ENCODE measurements at regions not wholly inside any gene's neighbourhood (a gene's known extent, or its start where the extent isn't known, plus 50 kb on each side); places are given as distances from the start of the nearest gene placed in this dataset.

DNA sequence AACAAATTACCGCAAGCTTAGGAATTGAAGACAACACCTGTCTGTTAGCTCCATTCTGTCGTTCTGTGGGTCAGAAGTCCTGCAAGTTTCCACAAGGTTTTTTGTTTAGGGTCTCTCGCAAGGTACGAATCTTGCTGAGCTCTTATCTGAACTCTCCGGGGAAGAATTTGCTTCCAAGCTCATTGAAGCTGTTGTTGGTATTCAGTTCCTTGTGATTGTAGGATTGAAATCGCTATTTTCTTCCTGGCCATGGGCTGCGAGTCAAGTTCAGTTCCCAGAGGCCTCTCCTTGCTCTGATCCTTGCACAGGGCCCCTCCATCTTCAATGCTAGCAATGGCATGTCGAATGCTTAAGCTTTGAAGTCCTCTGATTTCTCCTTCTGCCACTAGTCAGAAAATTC, 53.5 kb upstream of the CNTLN start:
- TF ChIP-seq EP300 (conservative IDR thresholded peaks at IDR 0.05; ENCODE audit: poor library complexity, severe bottlenecking) (no peak), POLR2AphosphoS5 (IDR thresholded peaks at IDR 0.05) (no peak), RAD21 (conservative IDR thresholded peaks at IDR 0.05) (no peak), EZH2 (IDR thresholded peaks at IDR 0.05; ENCODE audit: borderline replicate concordance, insufficient read depth, low read length, poor library complexity, severe bottlenecking) (no peak)
- TF ChIP-seq, protein P1, sequence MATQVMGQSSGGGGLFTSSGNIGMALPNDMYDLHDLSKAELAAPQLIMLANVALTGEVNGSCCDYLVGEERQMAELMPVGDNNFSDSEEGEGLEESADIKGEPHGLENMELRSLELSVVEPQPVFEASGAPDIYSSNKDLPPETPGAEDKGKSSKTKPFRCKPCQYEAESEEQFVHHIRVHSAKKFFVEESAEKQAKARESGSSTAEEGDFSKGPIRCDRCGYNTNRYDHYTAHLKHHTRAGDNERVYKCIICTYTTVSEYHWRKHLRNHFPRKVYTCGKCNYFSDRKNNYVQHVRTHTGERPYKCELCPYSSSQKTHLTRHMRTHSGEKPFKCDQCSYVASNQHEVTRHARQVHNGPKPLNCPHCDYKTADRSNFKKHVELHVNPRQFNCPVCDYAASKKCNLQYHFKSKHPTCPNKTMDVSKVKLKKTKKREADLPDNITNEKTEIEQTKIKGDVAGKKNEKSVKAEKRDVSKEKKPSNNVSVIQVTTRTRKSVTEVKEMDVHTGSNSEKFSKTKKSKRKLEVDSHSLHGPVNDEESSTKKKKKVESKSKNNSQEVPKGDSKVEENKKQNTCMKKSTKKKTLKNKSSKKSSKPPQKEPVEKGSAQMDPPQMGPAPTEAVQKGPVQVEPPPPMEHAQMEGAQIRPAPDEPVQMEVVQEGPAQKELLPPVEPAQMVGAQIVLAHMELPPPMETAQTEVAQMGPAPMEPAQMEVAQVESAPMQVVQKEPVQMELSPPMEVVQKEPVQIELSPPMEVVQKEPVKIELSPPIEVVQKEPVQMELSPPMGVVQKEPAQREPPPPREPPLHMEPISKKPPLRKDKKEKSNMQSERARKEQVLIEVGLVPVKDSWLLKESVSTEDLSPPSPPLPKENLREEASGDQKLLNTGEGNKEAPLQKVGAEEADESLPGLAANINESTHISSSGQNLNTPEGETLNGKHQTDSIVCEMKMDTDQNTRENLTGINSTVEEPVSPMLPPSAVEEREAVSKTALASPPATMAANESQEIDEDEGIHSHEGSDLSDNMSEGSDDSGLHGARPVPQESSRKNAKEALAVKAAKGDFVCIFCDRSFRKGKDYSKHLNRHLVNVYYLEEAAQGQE (IDR thresholded peaks at IDR 0.05; ENCODE audit: borderline replicate concordance): no peak
- TF ChIP-seq, protein P2, sequence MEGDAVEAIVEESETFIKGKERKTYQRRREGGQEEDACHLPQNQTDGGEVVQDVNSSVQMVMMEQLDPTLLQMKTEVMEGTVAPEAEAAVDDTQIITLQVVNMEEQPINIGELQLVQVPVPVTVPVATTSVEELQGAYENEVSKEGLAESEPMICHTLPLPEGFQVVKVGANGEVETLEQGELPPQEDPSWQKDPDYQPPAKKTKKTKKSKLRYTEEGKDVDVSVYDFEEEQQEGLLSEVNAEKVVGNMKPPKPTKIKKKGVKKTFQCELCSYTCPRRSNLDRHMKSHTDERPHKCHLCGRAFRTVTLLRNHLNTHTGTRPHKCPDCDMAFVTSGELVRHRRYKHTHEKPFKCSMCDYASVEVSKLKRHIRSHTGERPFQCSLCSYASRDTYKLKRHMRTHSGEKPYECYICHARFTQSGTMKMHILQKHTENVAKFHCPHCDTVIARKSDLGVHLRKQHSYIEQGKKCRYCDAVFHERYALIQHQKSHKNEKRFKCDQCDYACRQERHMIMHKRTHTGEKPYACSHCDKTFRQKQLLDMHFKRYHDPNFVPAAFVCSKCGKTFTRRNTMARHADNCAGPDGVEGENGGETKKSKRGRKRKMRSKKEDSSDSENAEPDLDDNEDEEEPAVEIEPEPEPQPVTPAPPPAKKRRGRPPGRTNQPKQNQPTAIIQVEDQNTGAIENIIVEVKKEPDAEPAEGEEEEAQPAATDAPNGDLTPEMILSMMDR (IDR thresholded peaks at IDR 0.05; ENCODE audit: poor library complexity, severe bottlenecking): no peak
